K562 (cell line): ENCODE measurements at regions not wholly inside any gene's neighbourhood (a gene's known extent, or its start where the extent isn't known, plus 50 kb on each side); places are given as distances from the start of the nearest gene placed in this dataset.

Experiments used
- ATAC-seq: fragments of 200-7000 bp; cut with Tn5 transposase; 3 replicates; pipeline ENCODE4 v1.9.1; 2020; ENCODE audit warnings: moderate library complexity
- BruUV-seq: library from RNA; stranded (reverse); fragments of 400-500 nt; replicated peaks from 2 replicates; lab custom pipeline; 2021; lab: Mats Ljungman, UMichigan
- CTCF ChIA-PET: fragments of 300-600 bp; formaldehyde crosslinking; extraction: SDS; loops from one replicate; lab custom pipeline; 2021; ENCODE audit warnings: low intra/inter-chr PET ratio; lab: Yijun Ruan, JAX
- POLR2A ChIA-PET: fragments of 300-600, 350-650 bp; sonication (Branson Sonifier 250); formaldehyde crosslinking; extraction: SDS; loops from one replicate; lab custom pipeline; 2021; ENCODE audit warnings: antibody characterized with exemption, inconsistent platforms; lab: Yijun Ruan, JAX
- DNase-seq, 4 experiments: peaks; one replicate each; pipeline versions ENCODE4 v3.0.0 to v3.0.0-alpha.2; 2011 to 2018; ENCODE audit warnings: low spot score in 3 of 4, mixed read lengths in 3 of 4; ENCODE audit errors: extremely low read depth in 1 of 4
- FAIRE-seq: peaks from 2 replicates; lab custom pipeline; 2011; peaks lifted over from hg19 to GRCh38; lab: Jason Lieb, UNC
- H2AFZ ChIP-seq: 2 replicates; pipeline ENCODE4 v1.6.0; 2011; ENCODE audit warnings: low read depth, low read length, control low read depth, inconsistent platforms
- H3K27ac ChIP-seq: fragments of 200-600 bp; 3 replicates; pipeline ENCODE4 v1.8.0; 2011; ENCODE audit warnings: low read depth, mild to moderate bottlenecking, control low read depth, inconsistent platforms, low read length, moderate library complexity, mixed read lengths; ENCODE audit errors: extremely low read depth
- H3K27me3 ChIP-seq, 2 experiments: fragments of 300-600 bp in 1 of 2; 2 replicates in 1 of 2; 3 replicates in 1 of 2; pipeline versions ENCODE4 v1.6.0 to v1.8.0; 2011; ENCODE audit warnings: inconsistent platforms in 2 of 2, low read length in 2 of 2, mild to moderate bottlenecking in 1 of 2, mixed read lengths in 1 of 2, moderate library complexity in 1 of 2; ENCODE audit not compliant: control insufficient read depth in 2 of 2, insufficient read depth in 2 of 2
- H3K36me3 ChIP-seq: fragments of 300-600 bp; 3 replicates; pipeline ENCODE4 v1.8.0; 2011; ENCODE audit warnings: mild to moderate bottlenecking, low read length, inconsistent platforms; ENCODE audit not compliant: control insufficient read depth, insufficient read depth
- H3K4me1 ChIP-seq, 2 experiments: fragments of 200-600 bp in 1 of 2; replicated peaks in 1 of 2; 2 replicates in 1 of 2; 3 replicates in 1 of 2; pipeline versions ENCODE4 v1.5.1 to v1.8.0; 2011; ENCODE audit warnings: inconsistent platforms in 2 of 2, low read length in 2 of 2, mild to moderate bottlenecking in 1 of 2, mixed read lengths in 1 of 2, moderate library complexity in 1 of 2; ENCODE audit not compliant: control insufficient read depth in 2 of 2, insufficient read depth in 2 of 2
- H3K4me2 ChIP-seq: 2 replicates; pipeline ENCODE4 v1.6.1; 2011; ENCODE audit warnings: low read length, control low read depth, inconsistent platforms, mixed read lengths; ENCODE audit not compliant: insufficient read depth
- H3K4me3 ChIP-seq: fragments of 200-600 bp; sonication (generic), shearing (Covaris generic); 2 replicates; pipeline ENCODE4 v1.5.1; 2016; ENCODE audit warnings: control low read depth, inconsistent platforms
- H3K79me2 ChIP-seq: fragments of 200-600 bp; 3 replicates; pipeline ENCODE4 v1.8.0; 2011; ENCODE audit warnings: low read length, inconsistent platforms; ENCODE audit not compliant: control insufficient read depth, insufficient read depth
- H3K9ac ChIP-seq, 2 experiments: 2 replicates each; pipeline versions ENCODE4 v1.6.0 to v1.6.1; 2011; ENCODE audit warnings: low read depth in 2 of 2, low read length in 2 of 2, control low read depth in 1 of 2, inconsistent platforms in 1 of 2, mild to moderate bottlenecking in 1 of 2, mixed read lengths in 1 of 2; ENCODE audit not compliant: insufficient read depth in 1 of 2
- H3K9me1 ChIP-seq: one replicate; pipeline ENCODE4 v1.6.0; 2011; ENCODE audit warnings: inconsistent platforms, mild to moderate bottlenecking, low read length, moderate library complexity; ENCODE audit not compliant: control insufficient read depth, insufficient read depth
- H3K9me3 ChIP-seq: replicated peaks from 2 replicates; pipeline ENCODE4 v1.5.1; 2011; ENCODE audit warnings: low read depth, low read length, inconsistent platforms; ENCODE audit not compliant: control insufficient read depth, insufficient read depth
- H4K20me1 ChIP-seq: replicated peaks from 2 replicates; pipeline ENCODE4 v1.6.1; 2011; ENCODE audit warnings: low read length, inconsistent platforms, mixed read lengths; ENCODE audit not compliant: control insufficient read depth, insufficient read depth
- BMI1 ChIP-seq: fragments of 150-350 bp; IDR thresholded peaks from 2 replicates; pipeline ENCODE4 v1.6.1; 2014; ENCODE audit warnings: low read length
- CBFB ChIP-seq: sonication (generic); formaldehyde crosslinking; IDR thresholded peaks from 2 replicates; pipeline ENCODE4 v1.4.0; 2020; ENCODE audit warnings: mild to moderate bottlenecking, missing genetic modification reagents
- EHMT2 ChIP-seq: fragments of 450-650 bp; IDR thresholded peaks from 2 replicates; pipeline ENCODE4 v1.6.1; 2018; ENCODE audit warnings: antibody characterized with exemption
- HSF4 ChIP-seq: fragments of 250-450 bp; sonication (Bioruptor Pico); IDR thresholded peaks from 2 replicates; pipeline ENCODE4 v2.1.2; 2022; ENCODE audit warnings: mild to moderate bottlenecking, moderate library complexity, borderline replicate concordance
- MAFK ChIP-seq: IDR thresholded peaks from 2 replicates; pipeline ENCODE4 v1.6.1; 2011; ENCODE audit warnings: low read length, improper control_type of control experiment
- NELFE ChIP-seq: IDR thresholded peaks from 2 replicates; pipeline ENCODE4 v1.6.1; 2011; ENCODE audit warnings: mild to moderate bottlenecking; ENCODE audit not compliant: insufficient read depth, insufficient read length
- RHOXF2B ChIP-seq: fragments of 250-450 bp; sonication (Bioruptor Pico); conservative IDR thresholded peaks from 2 replicates; pipeline ENCODE4 v1.5.1; 2021
- SETDB1 ChIP-seq: IDR thresholded peaks from one replicate; pipeline ENCODE4 v1.6.1; 2012; ENCODE audit warnings: low read length, control low read depth, inconsistent platforms
- SMAD1 ChIP-seq: fragments of 150-350 bp; IDR thresholded peaks from 2 replicates; pipeline ENCODE4 v1.6.1; 2014; ENCODE audit warnings: low read length, low read depth; ENCODE audit not compliant: partially characterized antibody
- SMARCE1 ChIP-seq: fragments of 450-650 bp; IDR thresholded peaks from 2 replicates; pipeline ENCODE4 v1.7.1; 2016; ENCODE audit warnings: mild to moderate bottlenecking
- SNRNP70 ChIP-seq: fragments of 200-400 bp; formaldehyde crosslinking; optimal IDR thresholded peaks from 2 replicates; pipeline ENCODE3; 2017; ENCODE audit warnings: low read depth, low read length
- STAT6 ChIP-seq: sonication (generic); formaldehyde crosslinking; IDR thresholded peaks from 2 replicates; pipeline ENCODE4 v1.8.1; 2023; ENCODE audit warnings: mild to moderate bottlenecking, missing genetic modification reagents
- ZBTB1 ChIP-seq: sonication (generic); formaldehyde crosslinking; IDR thresholded peaks from 2 replicates; pipeline ENCODE4 v1.8.1; 2023; ENCODE audit warnings: missing genetic modification reagents, low read depth, mild to moderate bottlenecking, borderline replicate concordance
- ZNF134 ChIP-seq: fragments of 250-450 bp; sonication (Bioruptor Pico); conservative IDR thresholded peaks from 2 replicates; pipeline ENCODE4 v1.4.0; 2020
- ZNF592 ChIP-seq: fragments of 450-650 bp; IDR thresholded peaks from 2 replicates; pipeline ENCODE4 v1.6.1; 2017; ENCODE audit warnings: antibody characterized with exemption, mild to moderate bottlenecking
- ZNF830 ChIP-seq: fragments of 250-450 bp; sonication (Bioruptor Pico); IDR thresholded peaks from 2 replicates; pipeline ENCODE4 v1.5.0; 2021; ENCODE audit warnings: mild to moderate bottlenecking
- WGBS: fragments of 100-300 bp; shearing (Covaris generic); methylation state at CpG from one replicate; pipeline ENCODE4 v1.1.6; 2016; ENCODE audit warnings: low coverage, mixed read lengths; ENCODE audit not compliant: insufficient coverage; ENCODE audit errors: missing lambda C conversion rate; 5-methylcytosine and 5-hydroxymethylcytosine counted together
- in situ Hi-C: fragments of 300-500 bp; cut with MboI; formaldehyde crosslinking; loops from 4 replicates; pipeline ENCODE4 v1.15.0; 2018; ENCODE audit warnings: inconsistent platforms, mixed read lengths
- intact Hi-C: fragments of 100-400 bp; cut with micrococcal nuclease; formaldehyde crosslinking; loops from 2 replicates; pipeline ENCODE4 v1.14.2; 2022

- H3K27me3 ChIP-seq, result no peaks in the 10 kb centered on the region
- H3K9me1 ChIP-seq, result no peaks in the 10 kb centered on the region
- ChIA-PET POLR2A (no interaction called here), CTCF (no interaction called here)
- no peaks in the 10 kb centered on the region for H4K20me1 ChIP-seq
- no peaks in the 10 kb centered on the region for H3K79me2 ChIP-seq
- H3K36me3 ChIP-seq, result no peaks in the 10 kb centered on the region
- FAIRE-seq, result no peak
- no peak for ATAC-seq
- H3K4me2 ChIP-seq, result no peak overlapping the region
- 0% methylated on average over 1 of the region's 2 CpGs for WGBS
- no peak overlapping the region for H2AFZ ChIP-seq
- H3K9me3 ChIP-seq, result no peaks in the 10 kb centered on the region
- no peak overlapping the region for H3K4me3 ChIP-seq
- no peak overlapping the region for H3K9ac ChIP-seq
- intact Hi-C loops (no loop called here), in situ Hi-C loops (no loop called here)
- H3K4me1 ChIP-seq, result no peaks in the 10 kb centered on the region
- H3K27ac ChIP-seq, result no peak overlapping the region
- no peak for DNase-seq
- TF ChIP-seq MAFK, result no peak
- TF ChIP-seq ZNF830 (CRISPR knock-in tag), result no peak
- TF ChIP-seq EHMT2, result no peak
- no peak for TF ChIP-seq HSF4 (CRISPR knock-in tag)
- TF ChIP-seq SNRNP70, result no peak
- no peak for TF ChIP-seq NELFE
- no peak for TF ChIP-seq SMAD1
- TF ChIP-seq SETDB1, result no peak
- no peak for TF ChIP-seq ZNF592
- TF ChIP-seq CBFB (CRISPR knock-in tag), result no peak
- no peak for TF ChIP-seq ZNF134 (CRISPR knock-in tag)
- no peak for TF ChIP-seq RHOXF2B
- TF ChIP-seq SMARCE1, result no peak
- TF ChIP-seq STAT6 (CRISPR knock-in tag), result no peak
- TF ChIP-seq ZBTB1 (CRISPR knock-in tag), result no peak
- TF ChIP-seq BMI1, result no peak
- BruUV-seq, result no TSS peak
These were observed 554.7 kb downstream of the GALR1 start for GRCh38 chr18:77804382-77804781.
